GM21529 (cell line): ENCODE measurements at regions not wholly inside any gene's neighbourhood (a gene's known extent, or its start where the extent isn't known, plus 50 kb on each side); places are given as distances from the start of the nearest gene placed in this dataset.
"Not testable (repeated sequence)": the region's sequence is repeated elsewhere in the genome, so short reads cannot be mapped to it uniquely, and the experiment has no call there.

Experiments
- ATAC-seq: cut with Tn5 transposase; IDR thresholded peaks from one replicate; pipeline ENCODE4 v1.9.1; 2021; ENCODE audit not compliant: unreplicated experiment

GRCh38 chr3:59372346-59372745, 322.5 kb upstream of the CFAP20DC start:
- no peak for ATAC-seq

- no peak for ATAC-seq
These were observed 319.3 kb upstream of the CFAP20DC start for GRCh38 chr3:59368900-59369675.

- no peak for ATAC-seq
These were observed 317.3 kb upstream of the CFAP20DC start for GRCh38 chr3:59367150-59367549.

- ATAC-seq: no peak
These were observed 316.4 kb upstream of the CFAP20DC start for GRCh38 chr3:59366218-59366617.

GRCh38 chr3:59364496-59364895, 314.7 kb upstream of the CFAP20DC start:
- no peak for ATAC-seq

- not testable (repeated sequence) for ATAC-seq
These were observed 310.5 kb upstream of the CFAP20DC start for GRCh38 chr3:59360312-59360711.

- ATAC-seq: no peak
These were observed 291.6 kb upstream of the CFAP20DC start for GRCh38 chr3:59341459-59341858.

- ATAC-seq: no peak
These were observed 290.0 kb upstream of the CFAP20DC start for GRCh38 chr3:59339818-59340217.

- no peak for ATAC-seq
These were observed 289.1 kb upstream of the CFAP20DC start for GRCh38 chr3:59338934-59339333.

- ATAC-seq: no peak
These were observed 285.5 kb upstream of the CFAP20DC start for GRCh38 chr3:59335338-59335737.

- no peak for ATAC-seq
These were observed 284.8 kb upstream of the CFAP20DC start for GRCh38 chr3:59334585-59334984.

- ATAC-seq: no peak
These were observed 277.6 kb upstream of the CFAP20DC start for GRCh38 chr3:59327376-59327808.

GRCh38 chr3:59326246-59327024, 276.6 kb upstream of the CFAP20DC start:
- no peak for ATAC-seq

GRCh38 chr3:59321881-59322540, 272.2 kb upstream of the CFAP20DC start:
- ATAC-seq: no peak

GRCh38 chr3:59320080-59320479, 270.3 kb upstream of the CFAP20DC start:
- ATAC-seq: no peak

- no peak for ATAC-seq
These were observed 269.6 kb upstream of the CFAP20DC start for GRCh38 chr3:59319442-59319841.

- no peak for ATAC-seq
These were observed 269.1 kb upstream of the CFAP20DC start for GRCh38 chr3:59318881-59319280.

- ATAC-seq: no peak
These were observed 267.6 kb upstream of the CFAP20DC start for GRCh38 chr3:59317386-59317785.

GRCh38 chr3:59316688-59317275, 267.0 kb upstream of the CFAP20DC start:
- ATAC-seq: no peak

- ATAC-seq: peak; percentile 85
These were observed 263.5 kb upstream of the CFAP20DC start for GRCh38 chr3:59313365-59313764.

GRCh38 chr3:59311231-59311630, 261.4 kb upstream of the CFAP20DC start:
- no peak for ATAC-seq
